H1 (cell line): ENCODE measurements at regions not wholly inside any gene's neighbourhood (a gene's known extent, or its start where the extent isn't known, plus 50 kb on each side); places are given as distances from the start of the nearest gene placed in this dataset.

ENCODE experiments used
- CTCF ChIA-PET: fragments of 300-600 bp; sonication (Branson Sonifier 250); formaldehyde crosslinking; loops from one replicate; lab custom pipeline; 2021; ENCODE audit not compliant: partially characterized antibody; lab: Charles Lee
- POLR2A ChIA-PET: fragments of 300-600 bp; sonication (Branson Sonifier 250); formaldehyde crosslinking; loops from one replicate; lab custom pipeline; 2021; ENCODE audit warnings: inconsistent platforms; ENCODE audit not compliant: partially characterized antibody; lab: Charles Lee
- DNase-seq, 2 experiments: peaks; one replicate each; pipeline versions ENCODE4 v3.0.0 to v3.0.0-alpha.2; 2010 to 2022; ENCODE audit warnings: low spot score in 2 of 2, low read depth in 1 of 2, mixed read lengths in 1 of 2
- FAIRE-seq: peaks from 2 replicates; lab custom pipeline; 2011; peaks lifted over from hg19 to GRCh38; lab: Jason Lieb, UNC
- H2AFZ ChIP-seq: 2 replicates; pipeline ENCODE4 v1.8.1; 2012; ENCODE audit warnings: low read length, inconsistent platforms
- H2AK5ac ChIP-seq: 2 replicates; pipeline ENCODE4 v1.6.1; 2013; ENCODE audit warnings: low read depth, low read length
- H2BK120ac ChIP-seq: replicated peaks from 2 replicates; pipeline ENCODE3; 2013; ENCODE audit warnings: low read depth, low read length, inconsistent platforms
- H2BK12ac ChIP-seq: 2 replicates; pipeline ENCODE4 v1.6.1; 2013; ENCODE audit warnings: low read depth, low read length
- H2BK15ac ChIP-seq: 2 replicates; pipeline ENCODE4 v1.6.1; 2013; ENCODE audit warnings: low read length
- H2BK20ac ChIP-seq: 2 replicates; pipeline ENCODE4 v1.6.1; 2013; ENCODE audit warnings: low read length
- H2BK5ac ChIP-seq: 2 replicates; pipeline ENCODE4 v1.6.1; 2013; ENCODE audit warnings: low read depth, low read length
- H3K14ac ChIP-seq: 2 replicates; pipeline ENCODE4 v1.6.1; 2013; ENCODE audit warnings: inconsistent platforms; ENCODE audit not compliant: insufficient read length
- H3K18ac ChIP-seq: 2 replicates; pipeline ENCODE4 v1.6.1; 2013; ENCODE audit warnings: low read length; ENCODE audit errors: extremely low read depth
- H3K23ac ChIP-seq: 2 replicates; pipeline ENCODE4 v1.6.1; 2013; ENCODE audit warnings: inconsistent platforms; ENCODE audit not compliant: insufficient read length
- H3K23me2 ChIP-seq: 2 replicates; pipeline ENCODE4 v1.6.1; 2013; ENCODE audit warnings: low read depth, low read length
- H3K27ac ChIP-seq: 2 replicates; pipeline ENCODE4 v1.6.1; 2011; ENCODE audit warnings: low read depth, low read length, inconsistent platforms
- H3K27me3 ChIP-seq, 4 experiments: replicated peaks in 1 of 4; 1 replicate in 1 of 4; 2 replicates in 3 of 4; pipeline versions ENCODE4 v1.6.1 to v1.8.1; 2011 to 2013; ENCODE audit warnings: low read length in 3 of 4, mild to moderate bottlenecking in 3 of 4, inconsistent platforms in 2 of 4, mixed read lengths in 2 of 4, moderate library complexity in 1 of 4; ENCODE audit not compliant: control insufficient read depth in 3 of 4, insufficient read depth in 3 of 4; ENCODE audit errors: extremely low read depth in 1 of 4
- H3K36me3 ChIP-seq, 4 experiments: 2 replicates each; pipeline versions ENCODE4 v1.6.1 to v1.8.1; 2011 to 2013; ENCODE audit warnings: mild to moderate bottlenecking in 4 of 4, low read length in 3 of 4, moderate library complexity in 2 of 4, control low read depth in 1 of 4, inconsistent platforms in 1 of 4; ENCODE audit not compliant: insufficient read depth in 4 of 4, control insufficient read depth in 2 of 4
- H3K4ac ChIP-seq: replicated peaks from 2 replicates; pipeline ENCODE3; 2013; ENCODE audit warnings: low read length, low read depth, mixed read lengths, inconsistent platforms; ENCODE audit not compliant: insufficient read length
- H3K4me1 ChIP-seq, 4 experiments: replicated peaks in 1 of 4; 1 replicate in 1 of 4; 2 replicates in 3 of 4; pipeline versions ENCODE4 v1.6.1 to v1.8.1; 2011 to 2013; ENCODE audit warnings: low read length in 3 of 4, inconsistent platforms in 2 of 4, mixed read lengths in 1 of 4; ENCODE audit not compliant: insufficient read depth in 4 of 4, control insufficient read depth in 3 of 4
- H3K4me2 ChIP-seq, 2 experiments: 2 replicates each; pipeline versions ENCODE4 v1.6.1 to v1.8.1; 2011 to 2013; ENCODE audit warnings: low read depth in 2 of 2, low read length in 2 of 2, control low read depth in 1 of 2, inconsistent platforms in 1 of 2, mild to moderate bottlenecking in 1 of 2; ENCODE audit not compliant: insufficient read depth in 1 of 2
- H3K4me3 ChIP-seq, 4 experiments: fragments of 200-600, 300-600 bp in 1 of 4; sonication (generic), shearing (Covaris generic), sonication (Bioruptor Twin) in 1 of 4; 2 replicates each; pipeline versions ENCODE4 v1.5.1 to v1.8.1; 2011 to 2016; ENCODE audit warnings: low read length in 4 of 4, low read depth in 3 of 4, control low read depth in 2 of 4, inconsistent platforms in 2 of 4, mild to moderate bottlenecking in 2 of 4, mixed read lengths in 1 of 4, moderate library complexity in 1 of 4; ENCODE audit not compliant: insufficient read depth in 2 of 4; ENCODE audit errors: extremely low read depth in 1 of 4
- H3K56ac ChIP-seq: replicated peaks from 2 replicates; pipeline ENCODE3; 2013; ENCODE audit warnings: low read depth, mild to moderate bottlenecking, mixed read lengths, low read length, inconsistent platforms; ENCODE audit not compliant: insufficient read length
- H3K79me1 ChIP-seq: 2 replicates; pipeline ENCODE4 v1.6.1; 2013; ENCODE audit warnings: low read depth, low read length, control low read depth
- H3K79me2 ChIP-seq, 2 experiments: 2 replicates each; pipeline versions ENCODE4 v1.6.1 to v1.8.1; 2012 to 2013; ENCODE audit warnings: low read length in 2 of 2, mild to moderate bottlenecking in 2 of 2, inconsistent platforms in 1 of 2; ENCODE audit not compliant: insufficient read depth in 2 of 2, control insufficient read depth in 1 of 2
- H3K9ac ChIP-seq, 4 experiments: replicated peaks in 1 of 4; 1 replicate in 1 of 4; 2 replicates in 3 of 4; pipeline versions ENCODE4 v1.6.1 to v1.8.1; 2011 to 2013; ENCODE audit warnings: low read depth in 3 of 4, low read length in 3 of 4, control low read depth in 2 of 4, mild to moderate bottlenecking in 2 of 4, moderate library complexity in 2 of 4, inconsistent platforms in 1 of 4; ENCODE audit errors: extremely low read depth in 1 of 4
- H3K9me3 ChIP-seq, 2 experiments: 2 replicates each; pipeline versions ENCODE4 v1.6.1 to v1.8.1; 2012 to 2013; ENCODE audit warnings: mild to moderate bottlenecking in 2 of 2, moderate library complexity in 2 of 2, control low read depth in 1 of 2, inconsistent platforms in 1 of 2, low read depth in 1 of 2, low read length in 1 of 2, mixed read lengths in 1 of 2; ENCODE audit not compliant: insufficient read depth in 2 of 2
- H4K20me1 ChIP-seq, 2 experiments: replicated peaks in 1 of 2; 2 replicates each; pipeline versions ENCODE3 to v1.8.1; 2011 to 2013; ENCODE audit warnings: inconsistent platforms in 2 of 2, low read length in 2 of 2, mild to moderate bottlenecking in 1 of 2; ENCODE audit not compliant: insufficient read depth in 2 of 2, control insufficient read depth in 1 of 2
- H4K5ac ChIP-seq: 2 replicates; pipeline ENCODE4 v1.6.1; 2013; ENCODE audit warnings: low read length, low read depth, mixed read lengths, inconsistent platforms; ENCODE audit not compliant: insufficient read length
- H4K8ac ChIP-seq: 2 replicates; pipeline ENCODE4 v1.8.0; 2013; ENCODE audit warnings: mild to moderate bottlenecking, moderate library complexity, low read length, inconsistent platforms; ENCODE audit not compliant: insufficient read depth; ENCODE audit errors: extremely low read depth
- H4K91ac ChIP-seq: replicated peaks from 2 replicates; pipeline ENCODE3; 2013; ENCODE audit warnings: low read length, mixed read lengths, inconsistent platforms; ENCODE audit not compliant: insufficient read length
- ASH2L ChIP-seq: fragments of 200-600, 300-600 bp; sonication (generic); IDR thresholded peaks from one replicate; pipeline ENCODE4 v1.7.1; 2017; ENCODE audit warnings: low read length
- CBX8 ChIP-seq: fragments of 300-800, 300-1000 bp; sonication (generic); IDR thresholded peaks from 2 replicates; pipeline ENCODE4 v1.7.1; 2016; ENCODE audit warnings: low read depth, low read length, borderline replicate concordance
- CEBPB ChIP-seq: IDR thresholded peaks from 2 replicates; pipeline ENCODE4 v1.6.1; 2012; ENCODE audit warnings: low read depth, low read length
- EP300 ChIP-seq, 2 experiments: IDR thresholded peaks; 1 replicate in 1 of 2; 2 replicates in 1 of 2; pipeline ENCODE4 v1.6.1; 2011 to 2012; ENCODE audit warnings: low read depth in 2 of 2, low read length in 2 of 2, mild to moderate bottlenecking in 2 of 2, borderline replicate concordance in 1 of 2, inconsistent platforms in 1 of 2, moderate library complexity in 1 of 2
- EZH2 ChIP-seq: fragments of 200-600 bp; sonication (generic); IDR thresholded peaks from 2 replicates; pipeline ENCODE4 v1.7.1; 2012; ENCODE audit warnings: low read depth, mild to moderate bottlenecking, moderate library complexity, low read length, inconsistent platforms; ENCODE audit not compliant: severe bottlenecking
- JUN ChIP-seq: IDR thresholded peaks from 2 replicates; pipeline ENCODE4 v1.6.1; 2011; ENCODE audit warnings: low read depth, mild to moderate bottlenecking, improper control_type of control experiment, low read length
- JUND ChIP-seq: IDR thresholded peaks from 2 replicates; pipeline ENCODE4 v1.6.1; 2011; ENCODE audit warnings: mild to moderate bottlenecking, improper control_type of control experiment, low read length
- RBBP5 ChIP-seq: IDR thresholded peaks from 2 replicates; pipeline ENCODE4 v1.7.1; 2012; ENCODE audit warnings: low read depth, mild to moderate bottlenecking, inconsistent platforms, low read length, moderate library complexity, borderline replicate concordance
- RXRA ChIP-seq: IDR thresholded peaks from 2 replicates; pipeline ENCODE4 v1.6.1; 2011; ENCODE audit warnings: low read depth, mild to moderate bottlenecking, low read length, moderate library complexity; ENCODE audit not compliant: insufficient read depth
- SP2 ChIP-seq: IDR thresholded peaks from 2 replicates; pipeline ENCODE4 v1.6.1; 2012; ENCODE audit warnings: mild to moderate bottlenecking, low read length, inconsistent platforms
- TAF1 ChIP-seq: IDR thresholded peaks from 2 replicates; pipeline ENCODE4 v1.6.1; 2011; ENCODE audit warnings: mild to moderate bottlenecking, low read depth, low read length
- TBP ChIP-seq: IDR thresholded peaks from 2 replicates; pipeline ENCODE4 v1.6.1; 2011; ENCODE audit warnings: low read depth, low read length, improper control_type of control experiment
- YY1 ChIP-seq: IDR thresholded peaks from 2 replicates; pipeline ENCODE4 v1.6.1; 2011; ENCODE audit warnings: low read depth, mild to moderate bottlenecking, low read length
- WGBS, 2 experiments: shearing (Covaris generic) in 1 of 2; methylation state at CpG; one replicate each; pipeline versions ENCODE4 v1.1.6 to v1.1.7; 2013 to 2015; ENCODE audit warnings: low lambda C conversion rate in 2 of 2, mixed read lengths in 2 of 2, inconsistent platforms in 1 of 2, low coverage in 1 of 2, missing lambda C conversion rate in 1 of 2; ENCODE audit not compliant: insufficient replicate concordance in 2 of 2, insufficient coverage in 1 of 2, insufficient read length in 1 of 2; ENCODE audit errors: extremely low coverage in 1 of 2, missing lambda C conversion rate in 1 of 2; 5-methylcytosine and 5-hydroxymethylcytosine counted together

DNA sequence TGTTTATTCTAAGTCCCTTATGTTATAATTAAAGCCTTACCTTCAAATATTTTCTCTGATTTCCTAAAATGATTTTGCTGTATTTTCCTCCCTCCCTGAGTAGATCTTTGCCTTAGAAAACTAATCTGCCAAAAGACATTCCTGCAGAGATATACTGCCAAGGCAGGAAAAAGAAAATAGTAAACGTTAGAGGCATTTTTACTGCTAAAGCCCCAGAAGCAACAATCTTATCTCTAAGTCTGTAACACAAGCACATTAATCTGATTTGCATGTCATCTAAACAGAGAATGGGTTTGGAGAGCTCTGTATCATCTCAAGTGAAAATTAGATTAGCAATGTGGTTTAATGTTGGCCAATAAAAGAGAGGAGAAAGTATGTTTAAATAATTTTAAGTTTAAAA lies 847.7 kb downstream of the MAT2B start:
- H3K36me3 ChIP-seq, result no peaks in the 10 kb centered on the region
- no peak overlapping the region for H3K18ac ChIP-seq
- H4K20me1 ChIP-seq, result no peaks in the 10 kb centered on the region
- H3K4me1 ChIP-seq, result 0 out of 7 replicates have a peak, but pooled peaks cover 0 to 3% (median 0%) of the 10 kb centered on the region in 4 experiments
- H3K4me3 ChIP-seq, result no peak overlapping the region
- H2BK15ac ChIP-seq, result no peak overlapping the region
- H4K5ac ChIP-seq, result no peak overlapping the region
- no peaks in the 10 kb centered on the region for H3K27me3 ChIP-seq
- no peak overlapping the region for H3K23ac ChIP-seq
- FAIRE-seq, result no peak
- no peaks in the 10 kb centered on the region for H3K79me2 ChIP-seq
- H3K4me2 ChIP-seq, result no peak overlapping the region
- no peak overlapping the region for H4K91ac ChIP-seq
- no peaks in the 10 kb centered on the region for H3K79me1 ChIP-seq
- no peak overlapping the region for H2AFZ ChIP-seq
- POLR2A ChIA-PET, result no interaction called here
- no peak for DNase-seq
- H3K14ac ChIP-seq, result no peak overlapping the region
- H2BK20ac ChIP-seq, result no peak overlapping the region
- H3K9ac ChIP-seq, result no peak overlapping the region
- H3K27ac ChIP-seq, result no peak overlapping the region
- H3K9me3 ChIP-seq, result no peaks in the 10 kb centered on the region
- H2BK5ac ChIP-seq, result no peak overlapping the region
- H4K8ac ChIP-seq, result no peak overlapping the region
- no peak overlapping the region for H2BK120ac ChIP-seq
- 87% methylated on average over 1 of the region's 1 CpG; no CpG with 5 or more reads in 1 of the 2 experiments for WGBS, 2 experiments
- no peak overlapping the region for H2AK5ac ChIP-seq
- H3K4ac ChIP-seq, result no peak overlapping the region
- no peak overlapping the region for H2BK12ac ChIP-seq
- CTCF ChIA-PET, result no interaction called here
- TF ChIP-seq JUND (no peak), YY1 (no peak), EP300 (IDR thresholded peaks at IDR 0.05; ENCODE audit: borderline replicate concordance in 1 of 2, low read depth in 2 of 2, low read length in 2 of 2) (no peak), CEBPB (no peak), TBP (no peak), JUN (no peak), EZH2 (no peak), ASH2L (no peak), CBX8 (no peak), RXRA (no peak), SP2 (no peak), RBBP5 (no peak), TAF1 (no peak)
- no peaks in the 10 kb centered on the region for H3K23me2 ChIP-seq
- H3K56ac ChIP-seq, result no peak overlapping the region
